ENCODE measurements at regions not wholly inside any gene's neighbourhood (a gene's known extent, or its start where the extent isn't known, plus 50 kb on each side); places are given as distances from the start of the nearest gene placed in this dataset.

GRCh38 chrX:140916872-140917271, 85.5 kb upstream of the SPANXB1 start:
- TF ChIP-seq, protein P1, sequence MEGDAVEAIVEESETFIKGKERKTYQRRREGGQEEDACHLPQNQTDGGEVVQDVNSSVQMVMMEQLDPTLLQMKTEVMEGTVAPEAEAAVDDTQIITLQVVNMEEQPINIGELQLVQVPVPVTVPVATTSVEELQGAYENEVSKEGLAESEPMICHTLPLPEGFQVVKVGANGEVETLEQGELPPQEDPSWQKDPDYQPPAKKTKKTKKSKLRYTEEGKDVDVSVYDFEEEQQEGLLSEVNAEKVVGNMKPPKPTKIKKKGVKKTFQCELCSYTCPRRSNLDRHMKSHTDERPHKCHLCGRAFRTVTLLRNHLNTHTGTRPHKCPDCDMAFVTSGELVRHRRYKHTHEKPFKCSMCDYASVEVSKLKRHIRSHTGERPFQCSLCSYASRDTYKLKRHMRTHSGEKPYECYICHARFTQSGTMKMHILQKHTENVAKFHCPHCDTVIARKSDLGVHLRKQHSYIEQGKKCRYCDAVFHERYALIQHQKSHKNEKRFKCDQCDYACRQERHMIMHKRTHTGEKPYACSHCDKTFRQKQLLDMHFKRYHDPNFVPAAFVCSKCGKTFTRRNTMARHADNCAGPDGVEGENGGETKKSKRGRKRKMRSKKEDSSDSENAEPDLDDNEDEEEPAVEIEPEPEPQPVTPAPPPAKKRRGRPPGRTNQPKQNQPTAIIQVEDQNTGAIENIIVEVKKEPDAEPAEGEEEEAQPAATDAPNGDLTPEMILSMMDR (IDR thresholded peaks at IDR 0.05; ENCODE audit: insufficient read depth, low read depth, low read length): no peak
- TF ChIP-seq EZH2 (IDR thresholded peaks at IDR 0.05; ENCODE audit: insufficient read depth, low read length): no peak

All from astrocyte (in vitro differentiated cells and primary cell).